WTC11 (cell line): ENCODE measurements at regions not wholly inside any gene's neighbourhood (a gene's known extent, or its start where the extent isn't known, plus 50 kb on each side); places are given as distances from the start of the nearest gene placed in this dataset.
"Not testable (repeated sequence)": the region's sequence is repeated elsewhere in the genome, so short reads cannot be mapped to it uniquely, and the experiment has no call there.

Experiments
- ATAC-seq: fragments of 200-7000 bp; cut with Tn5 transposase; 2 replicates; pipeline ENCODE4 v1.10.0; 2021; ENCODE audit warnings: mild to moderate bottlenecking, moderate library complexity
- CTCF ChIA-PET: fragments of 300-600 bp; sonication (Branson Sonifier 250); formaldehyde crosslinking; loops from one replicate; lab custom pipeline; 2021; ENCODE audit warnings: antibody characterized with exemption; lab: Charles Lee
- POLR2A ChIA-PET: fragments of 350-600 bp; sonication (Branson Sonifier 250); formaldehyde crosslinking; loops from one replicate; lab custom pipeline; 2021; ENCODE audit warnings: antibody characterized with exemption; lab: Charles Lee
- DNase-seq: peaks from one replicate; pipeline ENCODE4 v3.0.0; 2021; ENCODE audit warnings: low spot score
- H3K27ac Mint-ChIP-seq: 2 replicates; pipeline ENCODE4 v1.8.0; 2021; ENCODE audit warnings: mixed read lengths
- H3K27me3 Mint-ChIP-seq: 2 replicates; pipeline ENCODE4 v1.8.0; 2021; ENCODE audit warnings: low read depth, mild to moderate bottlenecking, moderate library complexity, mixed read lengths
- H3K36me3 Mint-ChIP-seq: 2 replicates; pipeline ENCODE4 v1.8.0; 2021; ENCODE audit warnings: mixed read lengths
- H3K4me1 Mint-ChIP-seq: 2 replicates; pipeline ENCODE4 v1.8.0; 2022; ENCODE audit warnings: mixed read lengths
- H3K4me3 Mint-ChIP-seq: 2 replicates; pipeline ENCODE4 v1.8.0; 2021; ENCODE audit warnings: mild to moderate bottlenecking, moderate library complexity, mixed read lengths
- H3K9me3 Mint-ChIP-seq: 2 replicates; pipeline ENCODE4 v1.8.0; 2021; ENCODE audit warnings: mixed read lengths
- ETV6 ChIP-seq: sonication (generic); formaldehyde crosslinking; IDR thresholded peaks from 2 replicates; pipeline ENCODE4 v1.8.1; 2022; ENCODE audit warnings: mild to moderate bottlenecking, missing genetic modification reagents
- FOXK1 ChIP-seq: sonication (generic); formaldehyde crosslinking; IDR thresholded peaks from 2 replicates; pipeline ENCODE4 v1.8.0; 2022; ENCODE audit warnings: mild to moderate bottlenecking, moderate library complexity, missing genetic modification reagents
- MLX ChIP-seq: sonication (generic); formaldehyde crosslinking; IDR thresholded peaks from 2 replicates; pipeline ENCODE4 v1.8.1; 2023; ENCODE audit warnings: mild to moderate bottlenecking, missing genetic modification reagents, moderate library complexity
- SP1 ChIP-seq: sonication (generic); formaldehyde crosslinking; conservative IDR thresholded peaks from 2 replicates; pipeline ENCODE4 v1.8.1; 2022; ENCODE audit warnings: missing genetic modification reagents
- STAT6 ChIP-seq: sonication (generic); formaldehyde crosslinking; conservative IDR thresholded peaks from 2 replicates; pipeline ENCODE4 v1.8.1; 2023; ENCODE audit warnings: mild to moderate bottlenecking, low read depth, missing genetic modification reagents, moderate library complexity
- TCF7 ChIP-seq: sonication (generic); formaldehyde crosslinking; IDR thresholded peaks from 2 replicates; pipeline ENCODE4 v1.8.0; 2022; ENCODE audit warnings: mild to moderate bottlenecking, low read depth, missing genetic modification reagents, moderate library complexity
- ZBTB21 ChIP-seq: sonication (generic); formaldehyde crosslinking; IDR thresholded peaks from 2 replicates; pipeline ENCODE4 v1.8.1; 2023; ENCODE audit warnings: mild to moderate bottlenecking, missing genetic modification reagents, borderline replicate concordance
- ZNF281 ChIP-seq: sonication (generic); formaldehyde crosslinking; IDR thresholded peaks from 2 replicates; pipeline ENCODE4 v1.8.0; 2023; ENCODE audit warnings: mild to moderate bottlenecking, missing genetic modification reagents
- TF ChIP-seq, protein P1 (sequence below): sonication (generic); formaldehyde crosslinking; IDR thresholded peaks from 2 replicates; pipeline ENCODE4 v1.8.0; 2022; ENCODE audit warnings: mild to moderate bottlenecking, missing genetic modification reagents
- TF ChIP-seq, protein P2 (sequence below): sonication (generic); formaldehyde crosslinking; IDR thresholded peaks from 2 replicates; pipeline ENCODE4 v1.8.1; 2022; ENCODE audit warnings: low read depth, mild to moderate bottlenecking, moderate library complexity, missing genetic modification reagents, borderline replicate concordance

DNA sequence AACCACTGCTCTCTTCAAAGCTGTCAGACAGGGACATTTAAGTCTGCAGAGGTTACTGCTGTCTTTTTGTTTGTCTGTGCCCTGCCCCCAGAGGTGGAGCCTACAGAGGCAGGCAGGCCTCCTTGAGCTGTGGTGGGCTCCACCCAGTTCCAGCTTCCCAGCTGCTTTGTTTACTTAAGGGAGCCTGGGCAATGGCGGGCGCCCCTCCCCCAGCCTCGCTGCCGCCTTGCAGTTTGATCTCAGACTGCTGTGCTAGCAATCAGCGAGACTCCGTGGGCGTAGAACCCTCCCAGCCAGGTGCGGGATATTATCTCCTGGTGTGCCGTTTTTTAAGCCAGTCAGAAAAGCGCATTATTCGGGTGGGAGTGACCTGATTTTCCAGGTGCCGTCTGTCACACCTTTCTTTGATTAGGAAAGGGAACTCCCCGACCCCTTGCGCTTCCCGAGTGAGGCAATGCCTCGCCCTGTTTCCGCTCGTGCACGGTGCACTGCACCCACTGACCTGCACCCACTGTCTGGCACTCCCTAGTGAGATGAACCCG lies 764.5 kb upstream of the CDH6 start:
- POLR2A ChIA-PET, result not testable (repeated sequence)

DNA sequence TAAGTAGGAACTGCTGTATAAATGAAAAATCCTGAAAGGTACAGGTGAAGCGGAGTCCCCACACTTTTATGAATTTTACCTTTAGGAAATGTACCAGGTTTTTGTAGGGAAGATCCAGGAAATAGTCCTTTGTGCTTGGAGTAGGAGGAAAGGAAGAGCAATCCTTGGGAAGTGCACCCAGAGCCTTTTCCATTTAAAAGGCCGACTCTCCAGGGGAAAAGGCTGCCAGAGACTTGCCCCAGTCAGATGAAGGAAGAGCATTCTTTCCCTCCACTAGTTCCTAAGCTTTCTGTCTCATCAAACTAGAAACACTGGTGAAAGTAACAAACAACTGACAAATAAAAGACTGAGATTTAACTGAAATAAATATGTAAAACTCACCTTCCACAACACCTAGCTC lies 779.4 kb upstream of the CDH6 start:
- ChIA-PET CTCF (interaction anchor here (0.6 to 1.5 kb wide), 5 partner anchors 13 to 856 kb away, joined by 3 to 7 read pairs (median 3); no protein-coding TSS in a partner anchor), POLR2A (no interaction called here)
- peak; percentile 53; the same call in 1 of the 2 replicates for ATAC-seq
- H3K9me3 Mint-ChIP-seq, result peaks cover 7% of the 10 kb centered on the region
- peak overlapping the region; percentile 33; the same call in 1 of the 2 replicates for H3K27ac Mint-ChIP-seq
- DNase-seq, result no peak
- no peaks in the 10 kb centered on the region for H3K27me3 Mint-ChIP-seq
- no peaks in the 10 kb centered on the region; the same call in 1 of the 2 replicates for H3K36me3 Mint-ChIP-seq
- H3K4me1 Mint-ChIP-seq, result peaks cover 13% of the 10 kb centered on the region
- no peak for TF ChIP-seq ZBTB21
- TF ChIP-seq ETV6 (CRISPR knock-in tag), result peak; percentile 86
- TF ChIP-seq TCF7 (CRISPR knock-in tag), result no peak
- TF ChIP-seq, all 79 proteins: peak for 1
- H3K4me3 Mint-ChIP-seq, result no peak overlapping the region

More for the DNA sequence above, 764.5 kb upstream of the CDH6 start:
- not testable (repeated sequence) for H3K36me3 Mint-ChIP-seq, H3K27me3 Mint-ChIP-seq, ATAC-seq
- peak overlapping the region; percentile 89 for H3K4me3 Mint-ChIP-seq
- TF ChIP-seq ZNF281 (CRISPR knock-in tag) (peak; percentile 73; the same call in 1 of the 2 replicates), SP1 (CRISPR knock-in tag) (peak; percentile 13; the same call in 1 of the 2 replicates), FOXK1 (CRISPR knock-in tag) (peak; percentile 62)
- TF ChIP-seq, protein P1, sequence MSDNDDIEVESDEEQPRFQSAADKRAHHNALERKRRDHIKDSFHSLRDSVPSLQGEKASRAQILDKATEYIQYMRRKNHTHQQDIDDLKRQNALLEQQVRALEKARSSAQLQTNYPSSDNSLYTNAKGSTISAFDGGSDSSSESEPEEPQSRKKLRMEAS (CRISPR knock-in tag), result 0 out of 2 replicates have a peak, but pooled peaks have one; percentile 33
- peak overlapping the region; percentile 78; the same call in 1 of the 2 replicates for H3K27ac Mint-ChIP-seq
- CTCF ChIA-PET, result interaction anchor here (1.5 kb wide), 1 partner anchor 10 kb away, joined by 3 read pairs; no protein-coding TSS in a partner anchor
- peak; percentile 62 for DNase-seq
- H3K9me3 Mint-ChIP-seq, result peaks cover 16% of the 10 kb centered on the region
- H3K4me1 Mint-ChIP-seq, result peaks cover 14% of the 10 kb centered on the region

GRCh38 chr5:30413540-30413939 lies 779.9 kb upstream of the CDH6 start:
- Mint-ChIP-seq H3K9me3 (peaks cover 11% of the 10 kb centered on the region), H3K27ac (peak overlapping the region; percentile 33; the same call in 1 of the 2 replicates), H3K27me3 (no peaks in the 10 kb centered on the region), H3K4me1 (peaks cover 13% of the 10 kb centered on the region), H3K4me3 (no peak overlapping the region), H3K36me3 (no peaks in the 10 kb centered on the region; the same call in 1 of the 2 replicates)
- CTCF ChIA-PET, result interaction anchor here (0.6 to 1.5 kb wide), 6 partner anchors 13 to 857 kb away, joined by 3 to 7 read pairs (median 3); no protein-coding TSS in a partner anchor
- DNase-seq, result no peak
- no peak for ATAC-seq
- POLR2A ChIA-PET, result no interaction called here
- TF ChIP-seq MLX (CRISPR knock-in tag) (no peak), STAT6 (CRISPR knock-in tag) (no peak)
- TF ChIP-seq, protein P2, sequence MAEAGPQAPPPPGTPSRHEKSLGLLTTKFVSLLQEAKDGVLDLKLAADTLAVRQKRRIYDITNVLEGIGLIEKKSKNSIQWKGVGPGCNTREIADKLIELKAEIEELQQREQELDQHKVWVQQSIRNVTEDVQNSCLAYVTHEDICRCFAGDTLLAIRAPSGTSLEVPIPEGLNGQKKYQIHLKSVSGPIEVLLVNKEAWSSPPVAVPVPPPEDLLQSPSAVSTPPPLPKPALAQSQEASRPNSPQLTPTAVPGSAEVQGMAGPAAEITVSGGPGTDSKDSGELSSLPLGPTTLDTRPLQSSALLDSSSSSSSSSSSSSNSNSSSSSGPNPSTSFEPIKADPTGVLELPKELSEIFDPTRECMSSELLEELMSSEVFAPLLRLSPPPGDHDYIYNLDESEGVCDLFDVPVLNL, result no peak
